Prostate gland (tissue), 2 donors: ENCODE measurements at regions not wholly inside any gene's neighbourhood (a gene's known extent, or its start where the extent isn't known, plus 50 kb on each side); places are given as distances from the start of the nearest gene placed in this dataset.

Experiments
- CTCF ChIP-seq, 4 experiments: fragments of 200-600 bp in 2 of 4; fragments of 450-650 bp in 2 of 4; sonication (generic) in 2 of 4; IDR thresholded peaks; 1 replicate in 3 of 4; 2 replicates in 1 of 4; pipeline ENCODE4 v1.5.1; 2016 to 2019; ENCODE audit warnings: antibody characterized with exemption in 4 of 4, mild to moderate bottlenecking in 2 of 4, moderate library complexity in 2 of 4
- POLR2A ChIP-seq: fragments of 450-650 bp; IDR thresholded peaks from one replicate; pipeline ENCODE4 v1.6.1; 2016; ENCODE audit warnings: antibody characterized with exemption, mild to moderate bottlenecking

DNA sequence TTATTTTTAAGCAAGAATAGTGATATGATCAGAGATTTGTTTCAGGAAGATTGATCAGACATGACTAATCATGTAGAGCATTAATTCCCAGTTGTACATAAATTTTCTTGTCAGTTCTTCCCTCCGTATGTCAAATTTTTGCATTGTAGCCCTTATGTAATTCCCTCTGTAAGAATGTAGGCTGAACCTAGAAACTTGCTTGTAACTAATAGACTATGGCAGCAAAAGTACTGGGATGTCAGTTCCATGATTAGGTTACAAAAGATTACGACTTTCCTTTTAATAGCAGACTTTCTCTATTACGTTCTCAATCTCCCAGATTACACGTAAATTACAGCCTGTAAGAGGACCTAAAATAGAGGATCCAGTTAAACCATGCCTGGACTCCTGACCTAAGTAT, 79.4 kb upstream of the EPHA7 start:
- no peak for TF ChIP-seq POLR2A
- no peak for TF ChIP-seq CTCF (IDR thresholded peaks at IDR 0.05)
